GM18507 (cell line): ENCODE measurements at regions not wholly inside any gene's neighbourhood (a gene's known extent, or its start where the extent isn't known, plus 50 kb on each side); places are given as distances from the start of the nearest gene placed in this dataset.

Experiments
- DNase-seq: peaks from one replicate; pipeline ENCODE4 v3.0.0; 2011; ENCODE audit warnings: low read depth; ENCODE audit not compliant: insufficient read length; ENCODE audit errors: extremely low spot score
- FAIRE-seq: peaks from 2 replicates; lab custom pipeline; 2011; peaks lifted over from hg19 to GRCh38; lab: Jason Lieb, UNC

DNA sequence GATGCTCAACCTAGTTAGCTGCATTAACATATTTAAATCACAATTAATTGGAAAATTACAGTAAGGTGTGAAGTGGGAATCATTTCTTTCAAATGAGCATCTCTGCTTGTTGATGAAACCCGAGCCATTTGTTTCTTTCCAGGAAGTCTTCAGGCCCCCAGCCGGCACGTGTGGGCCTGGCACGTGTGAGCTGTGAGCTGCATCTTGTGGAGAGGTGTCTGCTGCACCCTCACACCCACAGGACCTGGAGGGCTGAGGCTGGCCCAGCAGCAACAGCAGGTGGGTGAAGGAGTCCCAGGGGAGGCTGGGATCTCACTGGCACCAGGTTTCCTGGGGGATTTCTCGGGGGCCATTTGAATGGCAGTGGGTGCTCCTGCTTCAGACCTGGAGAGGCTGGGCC is 372.5 kb upstream of the MKI67 start:
- DNase-seq = no peak
- no peak for FAIRE-seq

DNA sequence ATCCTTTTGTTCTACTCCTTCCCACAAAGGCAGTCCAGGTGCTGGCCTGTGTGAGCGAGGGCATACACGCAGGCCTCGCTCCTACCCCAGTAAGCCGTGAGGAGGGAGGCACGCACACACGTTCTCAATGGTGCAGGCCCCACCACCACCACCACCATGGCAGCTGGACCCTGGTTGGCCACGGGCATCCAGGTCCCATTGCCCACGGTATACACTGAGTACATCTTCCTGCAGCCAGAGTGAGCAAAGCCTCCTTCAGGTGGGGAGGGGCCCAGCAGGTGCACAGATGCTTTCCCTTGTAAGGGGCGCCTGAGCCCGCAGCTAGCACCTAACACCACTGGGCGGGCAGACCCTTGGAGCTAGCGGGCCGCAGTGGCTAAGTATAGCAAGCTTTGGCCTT is 373.3 kb upstream of the MKI67 start:
- DNase-seq (no peak), FAIRE-seq (no peak)

DNA sequence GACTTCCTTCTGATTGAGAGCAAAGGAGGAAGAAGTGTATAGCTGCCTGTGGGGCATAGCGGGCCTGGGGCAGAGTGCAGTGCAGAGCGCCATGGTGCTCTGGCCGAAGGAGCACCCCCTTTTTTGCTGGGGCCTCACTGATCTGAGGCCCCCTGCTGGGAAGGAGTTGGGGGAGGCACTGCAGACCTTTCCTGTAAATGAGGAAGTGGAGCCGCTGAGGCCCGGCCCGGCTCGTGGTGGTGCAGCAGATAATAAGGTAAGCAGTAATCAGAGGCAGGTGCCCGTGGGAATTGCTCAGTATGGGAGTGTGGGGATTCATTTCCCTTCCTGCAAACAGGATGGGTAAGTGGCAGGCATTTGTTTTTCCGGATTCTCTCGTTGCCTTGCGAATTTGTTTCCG is 373.7 kb upstream of the MKI67 start:
- DNase-seq (no peak), FAIRE-seq (no peak)

DNA sequence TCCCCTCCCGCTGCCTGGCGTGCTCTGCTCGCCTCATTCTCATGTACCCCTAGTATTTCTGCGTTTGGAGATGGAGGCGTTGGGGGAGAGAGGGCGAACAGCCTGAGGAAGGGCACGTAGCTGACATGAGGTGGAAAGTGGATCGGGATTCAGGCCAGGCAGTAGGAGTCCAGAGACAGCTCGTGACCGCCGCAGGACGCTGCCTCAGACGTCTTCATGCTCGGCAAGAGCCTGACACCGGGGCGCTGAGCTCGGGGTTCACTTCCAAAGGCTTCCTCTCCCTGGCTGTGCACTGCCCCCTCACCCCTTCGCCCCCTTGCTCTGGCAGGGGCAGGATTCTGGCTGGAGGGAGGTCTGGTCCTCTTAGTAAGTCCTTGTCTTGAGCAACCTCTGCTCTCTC is 374.4 kb upstream of the MKI67 start:
- no peak for DNase-seq
- FAIRE-seq = no peak

DNA sequence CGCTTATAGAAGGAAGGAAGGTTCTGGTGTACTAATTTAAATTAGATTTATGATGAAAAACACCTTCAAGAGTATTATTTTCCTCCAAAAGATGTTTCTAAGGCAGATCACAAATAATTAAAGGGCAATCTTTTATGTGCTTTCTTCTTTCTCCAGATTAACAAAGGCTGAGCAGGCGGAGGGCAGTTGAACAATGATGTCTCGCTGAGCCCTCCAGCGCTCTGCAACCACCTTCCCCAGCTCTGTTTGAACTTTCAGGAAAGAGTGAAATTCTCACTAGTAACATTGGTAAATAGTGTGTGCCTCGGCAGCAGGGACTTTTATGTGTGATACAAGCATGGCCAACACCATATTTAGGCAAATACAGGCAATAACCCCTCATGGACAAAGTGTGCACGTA is 379.1 kb upstream of the MKI67 start:
- no peak for FAIRE-seq

DNA sequence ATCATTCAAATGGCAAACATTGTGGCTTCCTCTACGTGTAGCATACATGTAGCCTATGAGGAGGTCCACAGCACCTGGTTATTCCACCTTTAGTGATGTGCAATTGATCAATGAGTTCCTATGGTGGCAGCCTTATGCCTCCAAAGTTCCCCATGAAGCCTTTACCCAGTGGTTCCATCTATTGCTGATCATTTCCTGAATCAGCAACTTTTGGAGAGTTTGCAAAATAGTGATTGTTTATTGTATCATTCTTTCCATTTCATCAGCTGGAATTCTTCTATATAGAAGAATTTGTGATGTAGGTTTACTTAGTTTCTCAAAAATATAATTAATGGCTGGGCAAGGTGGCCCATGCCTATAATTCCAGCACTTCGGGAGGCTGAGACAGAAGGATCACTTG is 380.2 kb upstream of the MKI67 start:
- no peak for FAIRE-seq
- no peak for DNase-seq

More for the DNA sequence above, 379.1 kb upstream of the MKI67 start:
- DNase-seq = no peak

DNA sequence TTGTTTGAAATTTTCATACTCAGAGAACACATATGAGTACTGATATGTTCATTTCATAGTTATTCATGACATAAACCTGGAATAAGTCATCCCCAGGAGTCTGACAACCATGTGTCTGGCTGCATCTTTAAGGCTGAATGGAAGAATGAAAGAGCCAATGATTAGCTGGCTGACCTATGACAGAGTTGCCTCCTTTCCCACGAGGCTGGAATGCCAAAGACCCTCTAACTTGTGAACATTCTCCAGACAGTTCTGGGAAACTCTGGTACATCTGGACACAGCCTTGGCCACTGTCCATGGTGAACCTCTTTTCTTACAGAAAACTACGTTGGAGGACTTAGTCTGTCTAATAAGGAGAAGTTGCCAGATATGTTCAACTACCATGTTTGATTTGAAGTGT is 380.8 kb upstream of the MKI67 start:
- FAIRE-seq = no peak

DNA sequence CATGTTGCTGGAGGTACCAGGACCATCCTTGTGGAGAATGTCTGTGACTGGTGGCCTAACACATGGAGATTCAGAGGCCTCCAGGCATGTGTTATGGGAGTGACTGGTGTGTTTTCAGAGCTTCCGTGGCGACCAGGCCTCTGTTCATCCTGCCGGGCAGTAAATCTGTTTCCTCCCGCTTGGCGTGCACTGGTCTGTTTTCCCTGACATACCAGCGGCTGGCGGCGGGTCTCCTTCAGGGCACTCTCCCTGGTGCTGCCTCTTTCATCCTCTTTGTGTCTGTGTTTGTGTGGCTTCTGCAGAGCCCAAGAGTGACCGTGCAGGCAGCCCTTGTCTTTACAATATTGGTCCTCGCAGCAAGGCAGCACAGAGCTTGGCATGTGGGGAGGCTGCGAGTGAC is 385.1 kb upstream of the MKI67 start:
- FAIRE-seq = no peak
- no peak for DNase-seq

More for the DNA sequence above, 380.8 kb upstream of the MKI67 start:
- no peak for DNase-seq

DNA sequence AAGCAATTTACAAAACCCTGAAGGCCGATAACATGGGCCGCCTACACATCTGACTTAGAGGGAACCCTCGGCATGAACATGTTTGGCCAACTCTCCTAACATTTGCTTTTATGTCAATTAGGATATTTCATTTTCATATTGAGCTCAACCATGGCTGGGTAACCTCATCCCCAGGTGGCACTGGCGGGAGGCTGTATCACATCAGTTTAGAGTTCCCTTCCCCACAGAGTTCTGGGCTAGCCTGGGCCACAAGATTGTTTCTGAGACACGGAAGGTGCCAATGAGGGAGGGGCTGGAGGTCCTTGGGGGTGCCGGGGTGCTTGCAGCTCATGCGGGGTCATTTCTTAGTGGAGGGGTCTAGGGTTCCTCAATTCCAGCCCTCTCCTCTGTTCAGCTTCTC is 386.5 kb upstream of the MKI67 start:
- FAIRE-seq (no peak), DNase-seq (no peak)

DNA sequence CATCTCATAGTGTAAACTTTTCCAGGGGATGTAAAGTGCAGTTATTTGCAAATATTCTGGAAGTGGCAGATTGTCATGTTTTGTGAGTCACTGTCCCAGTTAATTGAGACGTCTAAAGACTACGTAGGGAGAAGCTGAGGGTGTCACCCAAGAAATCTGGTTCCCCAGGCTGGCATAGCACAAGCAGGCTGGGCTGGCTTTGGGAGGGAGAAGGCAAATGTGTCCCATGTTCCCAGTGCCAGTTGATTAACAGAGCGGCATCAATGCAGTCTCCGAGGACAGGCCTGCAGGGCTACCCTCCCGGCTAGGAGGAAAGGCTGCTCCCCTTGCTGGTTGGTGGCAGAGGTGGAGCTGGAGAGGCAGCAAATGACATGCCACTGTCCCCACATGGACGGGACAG is 388.3 kb upstream of the MKI67 start:
- FAIRE-seq (no peak), DNase-seq (no peak)

DNA sequence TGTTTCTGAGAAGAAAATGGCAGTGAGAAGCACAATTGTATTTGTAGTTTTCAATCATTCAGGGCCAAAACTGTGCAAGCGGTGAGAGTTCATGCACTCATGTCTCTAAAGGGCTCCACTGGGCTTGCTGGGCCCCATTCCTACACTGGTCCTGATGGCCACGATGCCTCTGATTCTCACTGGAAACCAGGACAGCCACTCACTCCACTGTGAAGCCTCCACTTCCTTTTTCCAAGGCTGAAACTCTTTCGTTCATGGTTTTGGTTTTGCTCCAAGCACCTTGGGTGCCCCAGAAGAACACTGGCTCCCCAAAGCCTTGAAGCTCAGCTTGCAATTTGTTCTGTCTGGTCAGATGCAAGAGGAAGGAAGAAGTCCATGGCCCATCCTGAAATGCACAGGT is 390.0 kb upstream of the MKI67 start:
- DNase-seq (no peak), FAIRE-seq (no peak)

DNA sequence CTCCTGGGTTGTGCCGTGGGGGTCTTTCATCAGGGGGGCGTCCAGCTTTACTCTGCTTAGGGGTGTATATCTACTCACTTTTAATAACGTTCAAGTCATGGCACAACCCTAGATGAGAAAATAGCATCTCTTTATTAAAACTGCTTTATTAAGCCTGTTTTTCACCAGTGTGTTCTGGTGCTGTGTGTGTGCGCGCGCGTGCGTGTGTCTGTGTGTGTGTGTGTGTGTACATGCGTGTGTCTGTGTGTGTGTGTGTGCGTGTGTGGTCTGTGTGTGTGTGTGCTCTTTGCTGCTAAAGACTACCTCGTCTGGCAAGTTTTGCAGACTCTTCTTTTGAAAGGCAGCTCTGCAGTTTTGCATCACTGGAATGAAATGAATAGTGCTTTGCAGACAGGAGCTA is 390.9 kb upstream of the MKI67 start:
- DNase-seq = no peak
- no peak for FAIRE-seq

DNA sequence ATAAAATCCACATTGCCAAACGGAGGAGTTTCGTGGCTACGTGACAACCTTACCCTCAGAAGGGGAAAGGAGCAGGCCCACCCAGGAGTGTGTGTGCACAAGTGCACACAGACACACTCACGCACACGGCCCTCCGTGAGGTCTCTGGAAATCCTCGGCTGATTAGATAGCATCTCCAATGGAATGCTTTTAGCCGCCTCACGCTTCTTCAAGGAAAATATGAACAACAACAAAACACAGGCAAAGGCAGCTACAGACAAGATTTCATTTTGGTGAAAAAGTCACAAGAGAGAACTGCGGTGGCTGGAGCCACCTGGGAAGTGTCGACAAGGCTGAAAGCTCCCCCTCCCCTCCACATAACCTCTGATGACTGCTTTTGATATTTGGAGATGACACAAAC is 391.8 kb upstream of the MKI67 start:
- FAIRE-seq = no peak
- no peak for DNase-seq

DNA sequence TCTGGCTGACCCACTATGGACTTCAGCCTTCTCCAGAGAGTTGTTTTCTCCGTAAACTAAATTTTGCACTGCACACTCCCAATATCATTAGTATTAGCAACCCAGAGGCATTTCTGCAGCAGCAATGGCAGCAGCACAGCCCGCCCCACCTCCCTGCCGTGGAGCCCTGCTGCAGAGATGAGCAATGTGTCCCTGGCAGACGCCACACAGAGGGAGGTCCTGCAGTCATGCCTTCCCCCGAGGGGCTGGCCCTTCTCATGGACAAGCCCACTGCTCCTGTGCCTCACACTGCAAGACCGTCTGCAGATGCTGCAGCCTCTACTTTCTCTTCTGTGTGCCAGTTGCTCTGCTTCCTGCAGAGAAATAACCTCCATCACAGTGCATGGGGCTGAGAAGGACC is 393.4 kb upstream of the MKI67 start:
- DNase-seq = no peak
- FAIRE-seq = no peak

DNA sequence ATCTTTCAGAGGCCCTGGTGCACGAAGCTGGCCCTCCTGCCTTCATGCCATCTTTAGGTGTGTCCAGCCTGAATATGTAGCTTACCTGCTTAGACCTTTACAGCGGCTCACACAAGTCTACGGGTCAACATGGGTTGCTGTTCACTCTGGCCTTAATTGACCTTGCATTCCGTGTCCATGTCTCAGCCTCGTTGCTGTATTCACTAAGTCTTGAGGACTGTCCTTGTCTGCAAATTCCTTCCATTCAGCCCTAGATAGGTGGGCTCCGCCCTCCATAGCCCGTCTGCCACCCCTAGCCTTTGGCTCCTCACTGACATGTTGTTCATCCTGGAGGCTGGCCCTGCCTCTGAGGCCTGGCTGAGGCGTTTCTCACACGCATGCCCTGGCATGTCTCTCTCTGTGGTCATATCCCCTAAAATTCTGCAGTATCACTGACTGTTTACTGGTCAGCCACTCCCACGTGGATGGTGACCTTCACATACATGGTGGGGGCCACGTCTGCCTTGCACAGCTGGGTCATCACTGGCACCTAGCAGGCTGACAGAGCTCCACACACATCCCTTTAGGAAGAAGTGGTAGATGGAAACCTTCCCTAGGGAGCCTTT is 394.1 kb upstream of the MKI67 start:
- no peak for FAIRE-seq

DNA sequence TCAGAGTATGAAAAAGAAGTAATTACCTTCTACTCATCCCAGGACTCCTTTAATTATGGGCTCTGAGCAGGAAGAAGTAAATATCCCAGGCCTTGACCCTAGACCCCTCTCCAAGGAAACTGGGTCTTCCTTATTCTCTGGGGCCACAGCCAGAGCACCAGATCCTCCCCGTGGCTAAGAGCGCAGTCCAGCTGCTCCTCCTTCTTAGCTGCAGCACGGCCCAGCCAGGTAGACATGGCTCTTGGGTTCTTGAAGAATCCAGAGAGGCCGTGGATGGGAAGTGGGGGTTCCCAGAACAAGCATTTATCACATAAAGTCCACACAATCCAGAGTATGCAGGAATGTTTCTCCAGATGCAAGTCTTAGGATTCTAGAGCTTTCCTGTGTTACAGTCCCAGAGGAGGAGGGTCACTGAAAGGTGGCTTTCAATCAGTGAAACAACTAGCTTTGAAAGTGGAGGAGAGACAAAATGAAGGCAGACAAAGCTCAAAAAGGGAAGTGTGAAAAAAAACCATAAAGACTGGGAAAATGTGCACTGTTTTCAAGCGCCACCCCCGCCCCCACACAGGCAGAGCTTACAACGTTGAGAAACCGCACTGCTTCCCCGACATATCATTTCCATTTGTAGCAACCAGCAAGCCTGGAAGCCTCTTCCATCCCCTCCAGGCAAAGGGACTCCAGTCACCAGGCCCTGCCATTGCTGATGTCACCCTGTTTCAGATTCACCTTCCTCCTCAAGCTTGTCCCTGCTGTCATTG is 396.5 kb upstream of the MKI67 start:
- no peak for DNase-seq
- FAIRE-seq = no peak

More for the DNA sequence above, 394.1 kb upstream of the MKI67 start:
- no peak for DNase-seq

DNA sequence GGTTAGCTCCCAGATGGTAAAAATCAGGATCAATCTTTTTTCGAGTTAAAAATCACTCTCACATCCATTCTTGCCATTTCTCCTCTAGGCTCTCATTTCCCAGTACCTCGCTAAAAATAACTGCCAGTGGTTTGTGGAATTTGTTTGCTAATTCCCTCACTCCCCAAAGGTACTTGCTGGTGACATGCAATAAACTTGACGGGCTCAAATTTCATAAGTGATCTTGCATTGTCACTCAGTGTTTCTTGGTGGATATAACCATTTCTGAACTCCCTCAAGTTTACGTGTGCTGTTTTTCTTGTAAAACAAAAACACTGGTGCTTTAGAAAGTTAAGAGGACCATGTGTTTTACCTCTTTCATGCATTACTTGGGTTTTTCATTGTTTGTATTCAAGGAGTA is 399.2 kb upstream of the MKI67 start:
- no peak for FAIRE-seq
- no peak for DNase-seq

DNA sequence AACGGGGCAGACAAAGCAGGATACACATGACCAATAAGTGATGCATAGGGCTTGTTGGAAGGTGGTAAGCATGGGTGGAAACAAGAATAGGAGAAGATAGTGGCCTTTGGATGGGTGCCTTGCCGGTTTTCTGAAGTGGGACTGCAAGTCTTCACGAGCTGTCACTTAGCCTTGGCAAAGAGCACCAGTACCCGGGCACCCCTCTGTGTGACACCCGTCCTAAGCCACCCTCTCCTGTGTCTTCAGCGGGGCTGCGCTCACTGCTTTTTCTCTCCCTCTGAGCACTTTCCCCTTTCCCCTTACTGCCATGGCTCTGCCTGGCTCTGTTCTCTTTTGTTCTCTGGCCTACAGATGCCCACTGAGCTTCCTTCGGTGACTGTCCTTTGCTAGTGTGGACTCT is 399.7 kb upstream of the MKI67 start:
- FAIRE-seq = no peak

DNA sequence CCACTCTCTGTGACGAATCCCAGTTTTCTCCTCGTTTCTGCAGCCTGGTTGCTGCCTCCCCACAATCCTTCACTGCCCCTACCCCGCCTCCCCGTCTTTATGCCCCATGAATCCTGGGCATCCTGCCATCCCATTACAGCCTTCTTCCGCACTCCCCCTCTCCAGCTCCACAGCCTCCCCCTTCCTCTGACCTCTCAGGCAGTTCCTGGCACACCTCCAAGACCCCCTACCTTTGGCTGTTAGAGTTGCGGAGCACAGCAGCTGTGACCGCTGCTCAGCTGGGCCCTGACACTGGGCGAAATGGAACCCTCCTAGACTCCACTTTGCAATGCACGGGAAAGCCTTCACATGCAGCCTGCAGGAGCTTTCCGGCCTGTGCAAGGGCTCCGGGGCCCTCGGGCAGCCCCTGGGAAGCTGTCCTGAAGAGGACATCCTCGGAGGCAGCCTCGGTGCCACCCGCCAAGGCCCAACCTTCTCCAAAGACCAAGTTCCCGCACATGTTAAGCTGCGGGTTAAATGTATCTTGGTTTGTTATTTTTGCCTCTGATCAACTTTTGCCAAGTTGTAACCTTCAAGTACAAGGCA is 400.7 kb upstream of the MKI67 start:
- FAIRE-seq (no peak), DNase-seq (no peak)

More for the DNA sequence above, 399.7 kb upstream of the MKI67 start:
- DNase-seq = no peak

DNA sequence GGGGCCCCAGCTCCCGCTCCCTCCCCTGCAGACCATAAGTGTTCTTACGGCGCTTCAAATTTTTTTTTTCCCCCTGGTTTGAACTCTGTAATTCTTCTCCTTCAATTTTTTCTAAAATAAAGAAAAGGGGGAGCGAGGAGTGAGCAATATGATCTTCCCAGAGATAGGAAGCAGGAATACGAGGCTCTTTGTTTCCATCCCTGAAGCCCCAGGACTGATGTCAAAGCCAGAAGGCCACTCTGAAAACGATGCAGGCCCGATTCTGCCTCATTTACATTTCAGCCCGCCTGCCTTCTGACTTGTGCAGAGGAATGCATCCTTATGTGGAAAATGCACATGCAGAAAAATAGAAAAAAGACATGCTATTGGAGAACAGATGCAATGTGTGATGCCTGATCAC is 401.5 kb upstream of the MKI67 start:
- FAIRE-seq = no peak
- no peak for DNase-seq

DNA sequence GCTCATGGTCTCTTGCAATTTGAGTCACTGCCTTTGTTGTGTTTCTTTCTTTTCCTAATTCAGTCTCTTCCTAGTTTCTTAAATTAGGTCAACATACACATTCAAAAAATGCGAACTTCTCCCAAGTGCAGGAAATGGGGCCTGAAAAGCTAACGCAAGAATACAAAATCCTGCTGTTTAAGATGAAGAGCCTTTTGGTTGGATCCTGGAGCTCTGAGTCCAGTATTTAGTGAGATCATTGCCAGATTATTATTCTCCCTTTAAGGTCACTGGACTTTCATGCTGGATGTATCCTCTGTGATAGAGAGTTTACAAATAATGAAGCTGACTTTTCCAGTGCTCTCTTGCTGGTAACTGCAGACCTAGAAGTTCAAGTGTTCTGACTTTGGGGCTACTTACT is 401.9 kb upstream of the MKI67 start:
- no peak for FAIRE-seq
- DNase-seq = no peak
